ENCODE measurements at regions not wholly inside any gene's neighbourhood (a gene's known extent, or its start where the extent isn't known, plus 50 kb on each side); places are given as distances from the start of the nearest gene placed in this dataset.

DNA sequence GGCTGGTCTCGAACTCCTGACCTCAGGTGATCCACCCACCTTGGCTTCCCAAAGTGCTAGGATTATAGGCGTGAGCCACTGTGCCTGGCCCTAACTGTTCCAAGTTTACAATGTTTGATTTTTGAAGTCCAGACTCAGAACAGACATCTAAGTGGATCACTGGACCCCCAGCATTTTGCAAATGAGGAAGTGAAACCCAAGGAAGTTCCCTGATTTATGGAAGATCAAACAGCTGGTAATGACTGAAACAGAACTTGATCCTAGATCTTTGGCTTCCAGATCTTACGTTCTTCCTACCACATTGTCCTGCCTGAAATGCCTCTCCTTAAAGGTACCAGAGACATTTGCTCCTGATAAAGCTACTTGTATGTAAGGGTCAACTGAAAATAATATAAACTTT is 58.3 kb upstream of the NCOA1 start:
- peaks cover 0 to 7% of the 10 kb centered on the region in 2 donors for H3K4me1 ChIP-seq
- intact Hi-C loops (cut with DNase I): no loop called here
- TF ChIP-seq, protein P1, sequence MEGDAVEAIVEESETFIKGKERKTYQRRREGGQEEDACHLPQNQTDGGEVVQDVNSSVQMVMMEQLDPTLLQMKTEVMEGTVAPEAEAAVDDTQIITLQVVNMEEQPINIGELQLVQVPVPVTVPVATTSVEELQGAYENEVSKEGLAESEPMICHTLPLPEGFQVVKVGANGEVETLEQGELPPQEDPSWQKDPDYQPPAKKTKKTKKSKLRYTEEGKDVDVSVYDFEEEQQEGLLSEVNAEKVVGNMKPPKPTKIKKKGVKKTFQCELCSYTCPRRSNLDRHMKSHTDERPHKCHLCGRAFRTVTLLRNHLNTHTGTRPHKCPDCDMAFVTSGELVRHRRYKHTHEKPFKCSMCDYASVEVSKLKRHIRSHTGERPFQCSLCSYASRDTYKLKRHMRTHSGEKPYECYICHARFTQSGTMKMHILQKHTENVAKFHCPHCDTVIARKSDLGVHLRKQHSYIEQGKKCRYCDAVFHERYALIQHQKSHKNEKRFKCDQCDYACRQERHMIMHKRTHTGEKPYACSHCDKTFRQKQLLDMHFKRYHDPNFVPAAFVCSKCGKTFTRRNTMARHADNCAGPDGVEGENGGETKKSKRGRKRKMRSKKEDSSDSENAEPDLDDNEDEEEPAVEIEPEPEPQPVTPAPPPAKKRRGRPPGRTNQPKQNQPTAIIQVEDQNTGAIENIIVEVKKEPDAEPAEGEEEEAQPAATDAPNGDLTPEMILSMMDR (IDR thresholded peaks at IDR 0.05): no peak
- no peak for DNase-seq (ENCODE audit: low spot score in 2 of 2)
- H3K9me3 ChIP-seq: no peaks in the 10 kb centered on the region
- H3K36me3 ChIP-seq: no peaks in the 10 kb centered on the region
- H3K4me3 ChIP-seq: no peak overlapping the region
- H3K27ac ChIP-seq: no peak overlapping the region
- H3K27me3 ChIP-seq: no peaks in the 10 kb centered on the region

DNA sequence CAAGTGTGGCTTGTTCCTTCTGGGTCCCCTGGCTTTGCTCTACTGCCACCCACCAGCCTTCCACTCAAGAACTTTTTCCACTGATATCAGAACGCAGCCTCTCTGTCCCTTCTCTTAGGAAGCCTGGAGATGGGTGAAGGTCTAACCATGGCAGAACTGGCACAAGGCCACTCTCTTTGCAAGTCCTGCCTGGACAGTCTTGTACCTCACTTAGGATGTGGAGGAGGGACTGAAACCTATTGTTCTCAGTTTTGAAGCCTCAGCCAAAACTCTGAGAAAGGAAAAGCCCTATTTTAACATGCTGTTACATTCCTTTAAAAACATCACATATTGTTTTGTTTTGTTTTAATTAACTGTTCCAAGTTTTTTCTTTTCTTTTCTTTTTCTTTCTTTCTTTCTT is 58.9 kb upstream of the NCOA1 start:
- Histone ChIP-seq H3K4me3 (no peak overlapping the region), H3K36me3 (no peaks in the 10 kb centered on the region), H3K27me3 (no peaks in the 10 kb centered on the region), H3K9me3 (no peaks in the 10 kb centered on the region), H3K4me1 (peaks cover 0 to 7% of the 10 kb centered on the region in 2 donors), H3K27ac (no peak overlapping the region)
- DNase-seq (ENCODE audit: low spot score in 2 of 2): no peak
- intact Hi-C loops (cut with DNase I): no loop called here
- TF ChIP-seq, protein P1 (IDR thresholded peaks at IDR 0.05): no peak

DNA sequence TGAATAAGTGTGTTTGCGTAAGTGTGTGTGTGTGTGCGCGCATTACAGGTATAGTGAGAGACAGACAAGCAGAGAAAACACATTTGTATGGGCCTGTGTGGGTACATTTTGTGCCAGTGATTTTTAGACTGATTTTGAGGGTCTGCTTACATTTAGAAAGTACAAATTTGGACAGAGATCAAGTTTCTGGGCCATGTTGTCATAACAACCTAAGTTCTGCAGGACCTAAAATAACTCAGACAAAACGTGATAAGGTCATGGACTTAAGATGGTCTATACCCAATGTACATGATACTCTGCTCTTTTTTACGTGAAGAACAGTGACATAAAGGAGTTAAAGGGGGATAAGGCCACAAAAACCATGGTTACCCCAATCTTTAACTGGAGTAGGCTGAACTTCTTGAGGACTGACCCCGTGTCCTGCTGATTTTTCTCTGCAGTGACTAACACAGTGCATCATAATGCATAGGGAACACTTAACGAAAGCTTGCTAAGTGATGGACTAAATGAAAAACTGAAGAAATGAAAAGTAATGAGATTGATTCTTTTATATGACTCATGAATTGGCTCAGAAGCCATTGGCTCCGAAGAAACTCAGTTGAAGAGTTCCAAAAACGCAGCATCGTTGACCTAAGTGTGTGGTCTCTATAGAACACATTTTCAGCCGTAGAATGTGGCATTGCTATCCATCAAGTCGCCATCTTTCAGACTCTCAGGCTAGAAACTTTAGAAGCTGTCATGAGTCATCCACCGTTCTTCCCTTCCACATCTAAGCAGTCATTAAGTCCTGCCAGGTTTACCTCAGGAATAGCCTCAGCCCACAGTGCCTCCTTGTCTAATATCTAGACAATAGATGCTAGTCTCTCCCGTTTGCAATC is 61.6 kb upstream of the NCOA1 start:
- H3K36me3 ChIP-seq: no peaks in the 10 kb centered on the region
- H3K27me3 ChIP-seq: no peaks in the 10 kb centered on the region
- intact Hi-C loops (cut with DNase I): no loop called here
- no peak overlapping the region for H3K4me3 ChIP-seq
- H3K4me1 ChIP-seq: no peaks in the 10 kb centered on the region
- no peak overlapping the region for H3K27ac ChIP-seq
- no peaks in the 10 kb centered on the region for H3K9me3 ChIP-seq
- TF ChIP-seq, protein P1 (IDR thresholded peaks at IDR 0.05): no peak
- DNase-seq (ENCODE audit: low spot score in 2 of 2): no peak

DNA sequence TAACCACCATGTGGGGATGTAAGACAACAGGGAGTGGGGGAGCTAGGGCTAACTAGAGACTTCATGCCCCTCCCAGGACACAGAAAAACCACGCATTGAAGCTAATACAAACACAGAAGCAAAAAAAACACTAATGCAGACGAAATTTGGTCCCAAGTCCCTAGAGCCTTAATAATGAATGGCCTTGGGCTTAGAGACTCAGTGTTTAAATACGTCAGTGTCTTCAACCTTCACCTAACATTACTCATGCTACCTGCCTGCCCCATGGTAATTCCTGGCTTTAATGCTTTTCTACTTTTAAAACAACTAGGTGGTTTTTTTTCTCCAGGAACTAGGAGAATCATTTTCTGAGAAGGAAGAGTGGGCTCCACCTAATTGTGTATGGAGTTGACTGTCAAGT is 64.1 kb upstream of the ITSN2 start:
- TF ChIP-seq, protein P1 (IDR thresholded peaks at IDR 0.05): no peak
- intact Hi-C loops (cut with DNase I): no loop called here
- no peaks in the 10 kb centered on the region for H3K36me3 ChIP-seq

DNA sequence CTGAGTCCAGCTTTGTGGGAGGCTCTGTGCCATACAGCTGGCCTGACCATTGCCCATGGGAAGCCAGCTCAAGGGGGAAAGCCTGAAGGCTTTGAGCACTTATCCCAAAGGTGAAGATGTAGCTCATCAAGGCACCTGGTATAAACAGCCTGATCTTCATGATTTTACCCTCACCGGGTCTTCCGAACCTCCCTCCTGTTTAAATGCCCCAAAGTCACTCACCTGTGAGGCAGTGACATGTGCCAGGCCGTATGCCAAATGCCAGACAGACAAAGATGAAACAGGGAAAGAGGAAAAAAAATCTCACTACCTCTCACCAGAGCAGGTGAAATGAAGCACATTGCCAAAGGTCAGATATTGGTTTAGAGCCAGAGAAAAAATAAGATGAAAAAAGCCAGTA is 62.8 kb upstream of the ITSN2 start:
- intact Hi-C loops (cut with DNase I): no loop called here
- Histone ChIP-seq H3K4me1 (no peaks in the 10 kb centered on the region), H3K9me3 (no peaks in the 10 kb centered on the region), H3K27ac (no peak overlapping the region), H3K36me3 (no peaks in the 10 kb centered on the region), H3K4me3 (no peak overlapping the region), H3K27me3 (no peaks in the 10 kb centered on the region)
- DNase-seq (ENCODE audit: low spot score in 2 of 2): no peak
- TF ChIP-seq, protein P1 (IDR thresholded peaks at IDR 0.05): no peak

More for the DNA sequence above, 64.1 kb upstream of the ITSN2 start:
- no peak for DNase-seq (ENCODE audit: low spot score in 2 of 2)
- Histone ChIP-seq H3K4me1 (no peaks in the 10 kb centered on the region), H3K9me3 (no peaks in the 10 kb centered on the region), H3K27ac (no peak overlapping the region), H3K27me3 (no peaks in the 10 kb centered on the region), H3K4me3 (no peak overlapping the region)

Data from ascending aorta (tissue), 2 donors.